Neuronal stem cell (in vitro differentiated cells): ENCODE measurements at regions not wholly inside any gene's neighbourhood (a gene's known extent, or its start where the extent isn't known, plus 50 kb on each side); places are given as distances from the start of the nearest gene placed in this dataset.
A peak's percentile ranks its signal among the peaks of the same experiment; 100 is the strongest.

ENCODE experiments used
- DNase-seq: peaks from one replicate; pipeline ENCODE4 v3.0.0-alpha.2; 2013; ENCODE audit warnings: low spot score
- H2AFZ ChIP-seq: one replicate; pipeline ENCODE4 v1.6.1; 2013; ENCODE audit warnings: mild to moderate bottlenecking, low read length, inconsistent platforms
- H2AK5ac ChIP-seq: 2 replicates; pipeline ENCODE4 v1.6.1; 2013; ENCODE audit warnings: low read depth, mild to moderate bottlenecking, inconsistent platforms, low read length, moderate library complexity, mixed read lengths
- H2BK120ac ChIP-seq: 2 replicates; pipeline ENCODE4 v1.6.1; 2013; ENCODE audit warnings: low read depth, mild to moderate bottlenecking, inconsistent platforms, low read length, moderate library complexity, mixed read lengths
- H2BK12ac ChIP-seq: one replicate; pipeline ENCODE4 v1.6.1; 2013; ENCODE audit warnings: low read length, inconsistent platforms
- H2BK15ac ChIP-seq: 2 replicates; pipeline ENCODE4 v1.6.1; 2013; ENCODE audit warnings: mild to moderate bottlenecking, low read length, inconsistent platforms, mixed read lengths
- H2BK5ac ChIP-seq: one replicate; pipeline ENCODE4 v1.6.1; 2013; ENCODE audit warnings: inconsistent platforms, mild to moderate bottlenecking, low read length, moderate library complexity
- H3K14ac ChIP-seq: one replicate; pipeline ENCODE4 v1.6.1; 2013; ENCODE audit warnings: low read length, inconsistent platforms
- H3K18ac ChIP-seq: 2 replicates; pipeline ENCODE4 v1.6.1; 2013; ENCODE audit warnings: low read length, inconsistent platforms
- H3K23ac ChIP-seq: 2 replicates; pipeline ENCODE4 v1.6.1; 2013; ENCODE audit warnings: low read depth, mild to moderate bottlenecking, mixed read lengths, low read length, inconsistent platforms; ENCODE audit not compliant: poor library complexity
- H3K27ac ChIP-seq: replicated peaks from 3 replicates; pipeline ENCODE4 v1.5.1; 2013; ENCODE audit warnings: low read length, inconsistent platforms
- H3K27me3 ChIP-seq, 3 experiments: 2 replicates each; pipeline ENCODE4 v1.6.1; 2013; ENCODE audit warnings: low read length in 3 of 3, mild to moderate bottlenecking in 2 of 3, inconsistent platforms in 1 of 3, low read depth in 1 of 3, mixed read lengths in 1 of 3, moderate library complexity in 1 of 3; ENCODE audit not compliant: control insufficient read depth in 3 of 3, insufficient read depth in 3 of 3
- H3K36me3 ChIP-seq, 2 donors: replicated peaks in 1 of 2; 2 replicates each; pipeline ENCODE4 v1.6.1; 2013; ENCODE audit warnings: low read length in 2 of 2; ENCODE audit not compliant: control insufficient read depth in 2 of 2, insufficient read depth in 2 of 2
- H3K4ac ChIP-seq: 2 replicates; pipeline ENCODE4 v1.6.1; 2013; ENCODE audit warnings: inconsistent platforms, mild to moderate bottlenecking, low read length, moderate library complexity
- H3K4me1 ChIP-seq, 2 donors: 1 replicate in 1 of 2; 2 replicates in 1 of 2; pipeline ENCODE4 v1.6.1; 2013; ENCODE audit warnings: low read length in 2 of 2, low read depth in 1 of 2; ENCODE audit not compliant: control insufficient read depth in 2 of 2, insufficient read depth in 1 of 2
- H3K4me2 ChIP-seq: one replicate; pipeline ENCODE4 v1.6.1; 2013; ENCODE audit warnings: mild to moderate bottlenecking, low read length, inconsistent platforms; ENCODE audit not compliant: insufficient read depth, poor library complexity, severe bottlenecking
- H3K4me3 ChIP-seq, 2 donors: 2 replicates each; pipeline ENCODE4 v1.5.1; 2013; ENCODE audit warnings: low read length in 2 of 2, mild to moderate bottlenecking in 2 of 2, inconsistent platforms in 1 of 2, moderate library complexity in 1 of 2
- H3K79me1 ChIP-seq: one replicate; pipeline ENCODE4 v1.6.1; 2013; ENCODE audit warnings: low read depth, mild to moderate bottlenecking, inconsistent platforms, low read length, moderate library complexity
- H3K9ac ChIP-seq: one replicate; pipeline ENCODE4 v1.6.1; 2013; ENCODE audit warnings: mild to moderate bottlenecking, low read depth, low read length, inconsistent platforms; ENCODE audit not compliant: poor library complexity
- H3K9me3 ChIP-seq, 2 donors: replicated peaks in 1 of 2; 2 replicates each; pipeline versions ENCODE3 to v1.6.1; 2013; ENCODE audit warnings: low read length in 2 of 2, mild to moderate bottlenecking in 2 of 2, inconsistent platforms in 1 of 2, low read depth in 1 of 2, mixed read lengths in 1 of 2, moderate library complexity in 1 of 2; ENCODE audit not compliant: control insufficient read depth in 2 of 2, insufficient read depth in 1 of 2
- H4K8ac ChIP-seq: one replicate; pipeline ENCODE4 v1.6.1; 2013; ENCODE audit warnings: low read depth, mild to moderate bottlenecking, inconsistent platforms, low read length, moderate library complexity
- H4K91ac ChIP-seq: one replicate; pipeline ENCODE4 v1.6.1; 2013; ENCODE audit warnings: low read length, low read depth, mild to moderate bottlenecking, inconsistent platforms; ENCODE audit not compliant: poor library complexity
- WGBS, 2 donors: extraction: QIAGEN DNeasy Blood & Tissue Kit; methylation state at CpG; one replicate each; pipeline ENCODE4 v1.1.7; 2013; ENCODE audit warnings: missing lambda C conversion rate in 2 of 2, mixed read lengths in 1 of 2; ENCODE audit not compliant: insufficient read length in 2 of 2, insufficient replicate concordance in 1 of 2; ENCODE audit errors: extremely low coverage in 2 of 2; 5-methylcytosine and 5-hydroxymethylcytosine counted together

DNA sequence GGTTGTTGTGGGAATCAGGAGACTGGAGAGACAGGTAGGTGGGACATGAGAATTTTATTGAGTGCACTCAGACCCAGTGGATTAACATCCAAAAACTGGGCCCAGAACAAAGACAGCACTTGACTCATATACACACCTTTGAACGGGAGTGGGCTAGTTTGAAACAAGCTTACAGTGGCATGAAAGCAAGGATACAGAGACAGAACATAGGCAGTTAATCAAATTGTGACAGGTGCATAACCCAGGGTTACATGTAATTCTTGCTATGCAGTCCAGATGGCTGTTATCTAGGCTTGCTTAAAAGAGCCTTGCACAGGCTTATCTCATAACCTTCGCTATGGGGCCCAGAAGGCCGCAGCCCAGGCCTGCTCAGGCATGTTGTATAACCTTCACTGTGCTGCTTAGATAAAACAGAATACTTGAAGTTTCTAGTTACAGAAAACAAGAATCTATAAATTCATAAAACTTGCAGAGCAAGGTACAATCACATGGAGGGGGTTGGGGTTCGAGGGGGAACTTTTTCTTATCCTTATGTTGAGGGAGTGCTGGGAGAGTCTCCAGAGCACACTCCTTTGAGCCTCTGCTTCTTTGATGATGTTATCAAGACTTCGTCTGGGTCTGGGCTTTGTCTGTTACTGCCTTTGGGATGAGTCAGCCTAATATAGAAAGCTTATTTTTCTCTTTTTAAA, 81.7 kb downstream of the TNFAIP2 start:
- H3K14ac ChIP-seq = no peak overlapping the region
- no peaks in the 10 kb centered on the region for H3K4me1 ChIP-seq
- H3K9ac ChIP-seq = no peak overlapping the region
- no peaks in the 10 kb centered on the region for H3K36me3 ChIP-seq
- no peak overlapping the region for H3K4me3 ChIP-seq
- H3K4ac ChIP-seq = no peak overlapping the region
- no peak overlapping the region for H3K23ac ChIP-seq
- no CpG with 5 or more reads among the region's 5 CpGs for WGBS, 2 donors
- no peak overlapping the region for H2BK5ac ChIP-seq
- H3K27me3 ChIP-seq = peaks cover 7 to 41% (median 28%) of the 10 kb centered on the region in 3 experiments
- no peak overlapping the region for H3K18ac ChIP-seq
- no peak overlapping the region for H2BK12ac ChIP-seq
- H2BK15ac ChIP-seq = no peak overlapping the region
- peaks cover 2% of the 10 kb centered on the region for H3K79me1 ChIP-seq
- H2AFZ ChIP-seq = no peak overlapping the region
- no peak overlapping the region for H3K4me2 ChIP-seq
- H4K91ac ChIP-seq = no peak overlapping the region
- peaks cover 24 to 29% of the 10 kb centered on the region in 2 donors for H3K9me3 ChIP-seq
- no peak for DNase-seq
- H2AK5ac ChIP-seq = no peak overlapping the region
- no peak overlapping the region for H3K27ac ChIP-seq
- H2BK120ac ChIP-seq = no peak overlapping the region
- no peak overlapping the region for H4K8ac ChIP-seq

DNA sequence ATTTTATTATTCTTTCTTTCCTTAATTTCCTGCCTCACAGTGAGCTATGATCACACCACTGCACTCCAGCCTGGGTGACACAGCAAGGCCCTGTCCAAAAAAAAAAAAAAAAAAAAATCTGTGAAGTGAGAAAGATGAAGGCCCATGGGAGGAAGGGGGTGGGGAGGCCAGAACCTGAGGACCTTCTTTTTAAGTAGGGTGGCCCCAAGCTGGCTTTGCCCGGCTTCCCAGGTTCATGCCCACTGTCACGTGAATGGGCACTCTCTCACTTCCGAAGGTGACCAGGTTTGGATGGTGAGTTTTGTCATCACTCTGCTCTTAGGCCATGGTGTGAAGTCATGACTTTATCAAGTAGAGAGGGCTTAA, 82.3 kb downstream of the TNFAIP2 start:
- H3K23ac ChIP-seq = no peak overlapping the region
- H3K14ac ChIP-seq = no peak overlapping the region
- H2AFZ ChIP-seq = no peak overlapping the region
- no peak overlapping the region for H3K27ac ChIP-seq
- H3K4me1 ChIP-seq = no peaks in the 10 kb centered on the region
- H2AK5ac ChIP-seq = peak overlapping the region; percentile 66
- no peak overlapping the region for H3K4me3 ChIP-seq
- H4K8ac ChIP-seq = no peak overlapping the region
- H3K4me2 ChIP-seq = no peak overlapping the region
- H3K9ac ChIP-seq = no peak overlapping the region
- peaks cover 24 to 29% of the 10 kb centered on the region in 2 donors for H3K9me3 ChIP-seq
- H3K79me1 ChIP-seq = peaks cover 2% of the 10 kb centered on the region
- peaks cover 7 to 45% (median 28%) of the 10 kb centered on the region in 3 experiments for H3K27me3 ChIP-seq
- no CpG with 5 or more reads among the region's 3 CpGs for WGBS, 2 donors
- H2BK5ac ChIP-seq = no peak overlapping the region
- no peak for DNase-seq
- no peak overlapping the region for H2BK120ac ChIP-seq
- no peak overlapping the region for H2BK12ac ChIP-seq
- H3K18ac ChIP-seq = no peak overlapping the region
- no peak overlapping the region for H2BK15ac ChIP-seq
- no peak overlapping the region for H4K91ac ChIP-seq
- no peaks in the 10 kb centered on the region for H3K36me3 ChIP-seq
- H3K4ac ChIP-seq = no peak overlapping the region

DNA sequence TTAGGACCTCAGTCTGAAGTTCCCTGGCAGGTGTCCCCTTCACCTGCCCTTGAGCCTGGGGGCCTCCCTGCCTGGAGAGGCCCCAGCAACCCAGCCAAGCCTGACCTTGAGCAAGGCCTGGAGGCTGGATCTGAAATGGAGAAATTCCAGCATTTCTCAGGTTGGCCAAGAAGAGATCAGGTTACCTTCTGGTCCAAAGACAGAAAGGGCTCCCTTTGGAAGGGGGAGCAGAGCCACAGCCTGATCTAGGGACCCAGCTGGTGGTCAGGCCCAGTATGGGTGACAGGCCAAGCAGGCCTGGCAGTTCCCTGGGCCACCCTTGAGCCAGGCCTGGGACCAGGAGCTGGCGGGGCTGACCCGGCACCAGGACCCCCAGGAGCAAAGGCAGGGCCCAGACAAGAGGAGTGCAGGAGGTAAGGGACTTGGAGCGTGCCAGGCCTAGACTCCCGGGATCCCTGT, 82.8 kb downstream of the TNFAIP2 start:
- H2BK12ac ChIP-seq = no peak overlapping the region
- peak overlapping the region; percentile 66 for H2AK5ac ChIP-seq
- H4K91ac ChIP-seq = no peak overlapping the region
- no peak for DNase-seq
- H3K14ac ChIP-seq = no peak overlapping the region
- H3K9ac ChIP-seq = no peak overlapping the region
- H3K27ac ChIP-seq = no peak overlapping the region
- WGBS, 2 donors = no CpG with 5 or more reads among the region's 4 CpGs
- H3K9me3 ChIP-seq = peaks cover 24 to 29% of the 10 kb centered on the region in 2 donors
- no peak overlapping the region for H3K4ac ChIP-seq
- no peak overlapping the region for H2BK120ac ChIP-seq
- H3K36me3 ChIP-seq = no peaks in the 10 kb centered on the region
- no peak overlapping the region for H3K4me2 ChIP-seq
- peaks cover 2% of the 10 kb centered on the region for H3K79me1 ChIP-seq
- no peaks in the 10 kb centered on the region for H3K4me1 ChIP-seq
- H4K8ac ChIP-seq = no peak overlapping the region
- H2BK5ac ChIP-seq = no peak overlapping the region
- H3K18ac ChIP-seq = peak overlapping the region; percentile 70
- H3K27me3 ChIP-seq = peaks cover 7 to 45% (median 28%) of the 10 kb centered on the region in 3 experiments
- no peak overlapping the region for H2BK15ac ChIP-seq
- H3K23ac ChIP-seq = no peak overlapping the region
- no peak overlapping the region for H2AFZ ChIP-seq
- H3K4me3 ChIP-seq = peak overlapping the region in 1 of 2 donors; percentile 25

DNA sequence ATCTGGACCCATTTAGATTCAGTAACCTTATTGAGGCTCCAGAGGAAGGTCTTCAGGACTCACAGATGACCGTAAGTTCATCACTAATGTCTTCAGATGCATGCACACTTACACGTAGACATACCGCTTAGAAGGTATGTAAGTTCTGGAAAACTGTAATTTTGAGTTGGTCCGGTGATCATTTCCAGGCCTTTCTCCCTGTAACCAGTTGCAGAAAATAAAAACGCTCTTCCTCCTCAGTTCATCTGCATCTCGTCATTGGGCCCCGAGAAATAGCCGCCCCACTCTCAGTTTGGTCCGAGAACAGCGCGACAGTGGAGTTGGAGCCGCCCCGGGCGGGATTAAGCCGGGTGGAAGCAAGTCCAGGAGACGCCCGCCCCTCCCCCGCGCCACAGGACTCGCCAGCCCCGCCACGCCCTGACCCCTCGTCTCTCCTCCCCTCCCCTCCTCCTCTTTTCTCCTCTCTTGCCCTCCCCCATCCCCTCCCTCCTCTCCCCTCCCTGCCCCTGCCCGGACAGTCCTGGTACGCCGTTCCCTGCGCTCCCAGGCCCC, 83.7 kb downstream of the TNFAIP2 start:
- no peak overlapping the region for H3K27ac ChIP-seq

More for the DNA sequence above, 83.7 kb downstream of the TNFAIP2 start:
- Histone ChIP-seq H3K9ac (no peak overlapping the region), H3K18ac (no peak overlapping the region), H3K27me3 (peaks cover 7 to 45% (median 28%) of the 10 kb centered on the region in 3 experiments), H3K4me1 (no peaks in the 10 kb centered on the region), H2AFZ (peak overlapping the region; percentile 84), H2BK120ac (no peak overlapping the region), H4K8ac (no peak overlapping the region), H3K4me2 (peak overlapping the region; percentile 75), H3K79me1 (peaks cover 2% of the 10 kb centered on the region), H3K14ac (no peak overlapping the region), H3K36me3 (no peaks in the 10 kb centered on the region), H2BK15ac (no peak overlapping the region), H3K4me3 (peak overlapping the region; percentile 32 to 80), H4K91ac (no peak overlapping the region), H2BK5ac (no peak overlapping the region), H3K4ac (no peak overlapping the region), H2BK12ac (no peak overlapping the region), H2AK5ac (no peak overlapping the region), H3K23ac (no peak overlapping the region), H3K9me3 (peaks cover 23 to 29% of the 10 kb centered on the region in 2 donors)
- DNase-seq = no peak
- no CpG with 5 or more reads among the region's 27 CpGs for WGBS, 2 donors
